KMS-11 (cell line): ENCODE measurements at regions not wholly inside any gene's neighbourhood (a gene's known extent, or its start where the extent isn't known, plus 50 kb on each side); places are given as distances from the start of the nearest gene placed in this dataset.
A peak's percentile ranks its signal among the peaks of the same experiment; 100 is the strongest.

Experiments used
- H2AFZ ChIP-seq: fragments of 200-600 bp; sonication (generic); 2 replicates; pipeline ENCODE4 v1.6.1; 2016; ENCODE audit warnings: antibody characterized with exemption, mixed run types, low read depth
- H3K27ac ChIP-seq: fragments of 200-600 bp; sonication (generic); 2 replicates; pipeline ENCODE4 v1.6.1; 2016; ENCODE audit warnings: mild to moderate bottlenecking, mixed run types
- H3K27me3 ChIP-seq: fragments of 200-600 bp; sonication (generic); 2 replicates; pipeline ENCODE4 v1.6.1; 2017; ENCODE audit warnings: mild to moderate bottlenecking, low read depth, mixed run types, moderate library complexity; ENCODE audit not compliant: insufficient read depth
- H3K36me3 ChIP-seq: fragments of 200-600 bp; sonication (generic); 2 replicates; pipeline ENCODE4 v1.6.1; 2017; ENCODE audit warnings: mild to moderate bottlenecking, mixed run types; ENCODE audit not compliant: insufficient read depth
- H3K4me1 ChIP-seq: fragments of 200-600 bp; sonication (generic); 2 replicates; pipeline ENCODE4 v1.6.1; 2016; ENCODE audit warnings: mild to moderate bottlenecking, low read depth, mixed run types; ENCODE audit not compliant: poor library complexity, severe bottlenecking
- H3K4me2 ChIP-seq: fragments of 200-600 bp; sonication (generic); 2 replicates; pipeline ENCODE4 v1.7.0; 2016; ENCODE audit warnings: mild to moderate bottlenecking, mixed run types
- H3K4me3 ChIP-seq: fragments of 200-600 bp; sonication (generic); IDR thresholded peaks from 2 replicates; pipeline ENCODE4 v1.6.1; 2017; ENCODE audit warnings: low read depth, low read length, mixed read lengths; ENCODE audit not compliant: insufficient read depth
- H3K79me2 ChIP-seq: fragments of 200-600 bp; sonication (generic); 2 replicates; pipeline ENCODE4 v1.6.1; 2016; ENCODE audit warnings: low read depth, mixed run types; ENCODE audit not compliant: insufficient read depth
- H3K9ac ChIP-seq: fragments of 200-600 bp; sonication (generic); 2 replicates; pipeline ENCODE4 v1.6.1; 2016; ENCODE audit warnings: mild to moderate bottlenecking, mixed run types
- H4K20me1 ChIP-seq: fragments of 200-600 bp; sonication (generic); 2 replicates; pipeline ENCODE4 v1.6.1; 2016; ENCODE audit warnings: mild to moderate bottlenecking, mixed run types; ENCODE audit not compliant: insufficient read depth
- CTCF ChIP-seq: fragments of 200-600 bp; sonication (generic); conservative IDR thresholded peaks from 2 replicates; pipeline ENCODE4 v1.6.1; 2017; ENCODE audit warnings: low read depth, mild to moderate bottlenecking, antibody characterized with exemption, low read length, moderate library complexity, mixed read lengths

GRCh38 chr16:80372341-80372740 lies 168.5 kb upstream of the DYNLRB2 start:
- Histone ChIP-seq H3K79me2 (no peaks in the 10 kb centered on the region), H3K36me3 (no peaks in the 10 kb centered on the region), H2AFZ (no peak overlapping the region), H3K4me3 (no peak overlapping the region), H3K27me3 (no peaks in the 10 kb centered on the region), H3K4me1 (peaks cover 32% of the 10 kb centered on the region), H3K4me2 (no peak overlapping the region), H3K9ac (no peak overlapping the region), H3K27ac (no peak overlapping the region), H4K20me1 (no peaks in the 10 kb centered on the region)
- no peak for TF ChIP-seq CTCF

GRCh38 chr16:80369138-80369958 lies 171.4 kb upstream of the DYNLRB2 start:
- Histone ChIP-seq H3K27me3 (no peaks in the 10 kb centered on the region), H3K27ac (peak overlapping the region; percentile 64)
- peak; percentile 81 for TF ChIP-seq CTCF

DNA sequence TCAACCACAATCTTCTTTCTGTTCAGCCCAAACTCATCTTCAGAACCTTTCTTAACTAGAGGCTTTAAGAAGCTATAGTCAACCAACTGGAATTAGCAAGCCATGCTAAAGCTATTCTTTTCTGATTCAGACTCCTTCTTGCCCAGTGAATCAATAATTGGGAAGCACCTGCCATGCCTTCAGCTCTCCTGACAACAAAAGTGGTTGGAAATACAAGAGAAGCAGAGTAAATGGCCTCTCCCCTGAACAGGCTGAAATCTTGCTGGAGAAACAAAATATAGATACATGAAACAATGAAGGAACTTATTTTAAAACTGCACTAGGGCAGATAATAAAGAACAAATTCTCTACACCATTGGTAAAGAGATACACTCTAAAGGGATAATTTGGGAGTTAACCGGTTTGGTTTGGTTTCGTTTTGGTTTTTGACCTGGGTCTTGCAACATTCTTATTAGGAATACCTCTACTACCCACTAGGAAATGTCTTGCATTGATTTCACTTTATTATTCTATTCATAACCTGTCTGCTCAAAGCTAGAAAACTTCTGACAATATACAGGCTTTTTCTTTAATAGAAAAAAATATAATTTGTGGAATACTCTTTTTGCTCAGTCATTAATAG lies 173.6 kb upstream of the DYNLRB2 start:
- Histone ChIP-seq H4K20me1 (no peaks in the 10 kb centered on the region), H2AFZ (peak overlapping the region; percentile 60), H3K27me3 (no peaks in the 10 kb centered on the region), H3K4me1 (peaks cover 49% of the 10 kb centered on the region), H3K79me2 (no peaks in the 10 kb centered on the region), H3K4me2 (peak overlapping the region; percentile 93), H3K27ac (peak overlapping the region; percentile 26; the same call in 1 of the 2 replicates), H3K9ac (no peak overlapping the region; the same call in 1 of the 2 replicates), H3K4me3 (no peak overlapping the region), H3K36me3 (no peaks in the 10 kb centered on the region)
- TF ChIP-seq CTCF: no peak

More at GRCh38 chr16:80369138-80369958, 171.4 kb upstream of the DYNLRB2 start:
- H3K36me3 ChIP-seq: no peaks in the 10 kb centered on the region
- H3K4me3 ChIP-seq: no peak overlapping the region
- no peak overlapping the region for H3K9ac ChIP-seq
- H4K20me1 ChIP-seq: no peaks in the 10 kb centered on the region
- peak overlapping the region; percentile 64 for H2AFZ ChIP-seq
- H3K4me2 ChIP-seq: peak overlapping the region; percentile 38
- H3K79me2 ChIP-seq: no peaks in the 10 kb centered on the region
- H3K4me1 ChIP-seq: peaks cover 49% of the 10 kb centered on the region

GRCh38 chr16:80366023-80366422 lies 174.8 kb upstream of the DYNLRB2 start:
- peaks cover 49% of the 10 kb centered on the region for H3K4me1 ChIP-seq
- H4K20me1 ChIP-seq: no peaks in the 10 kb centered on the region
- no peaks in the 10 kb centered on the region for H3K36me3 ChIP-seq
- no peak overlapping the region for H3K27ac ChIP-seq
- no peak overlapping the region for H3K4me3 ChIP-seq
- no peaks in the 10 kb centered on the region for H3K27me3 ChIP-seq
- no peak overlapping the region for H3K4me2 ChIP-seq
- no peak overlapping the region for H2AFZ ChIP-seq
- no peak overlapping the region for H3K9ac ChIP-seq
- H3K79me2 ChIP-seq: no peaks in the 10 kb centered on the region
- no peak for TF ChIP-seq CTCF
